Activated gamma-delta T cell (primary cell): ENCODE measurements at regions not wholly inside any gene's neighbourhood (a gene's known extent, or its start where the extent isn't known, plus 50 kb on each side); places are given as distances from the start of the nearest gene placed in this dataset.

Source experiments
- DNase-seq: peaks from one replicate; lab custom pipeline; 2025; lab: John Stamatoyannopoulos, UW

DNA sequence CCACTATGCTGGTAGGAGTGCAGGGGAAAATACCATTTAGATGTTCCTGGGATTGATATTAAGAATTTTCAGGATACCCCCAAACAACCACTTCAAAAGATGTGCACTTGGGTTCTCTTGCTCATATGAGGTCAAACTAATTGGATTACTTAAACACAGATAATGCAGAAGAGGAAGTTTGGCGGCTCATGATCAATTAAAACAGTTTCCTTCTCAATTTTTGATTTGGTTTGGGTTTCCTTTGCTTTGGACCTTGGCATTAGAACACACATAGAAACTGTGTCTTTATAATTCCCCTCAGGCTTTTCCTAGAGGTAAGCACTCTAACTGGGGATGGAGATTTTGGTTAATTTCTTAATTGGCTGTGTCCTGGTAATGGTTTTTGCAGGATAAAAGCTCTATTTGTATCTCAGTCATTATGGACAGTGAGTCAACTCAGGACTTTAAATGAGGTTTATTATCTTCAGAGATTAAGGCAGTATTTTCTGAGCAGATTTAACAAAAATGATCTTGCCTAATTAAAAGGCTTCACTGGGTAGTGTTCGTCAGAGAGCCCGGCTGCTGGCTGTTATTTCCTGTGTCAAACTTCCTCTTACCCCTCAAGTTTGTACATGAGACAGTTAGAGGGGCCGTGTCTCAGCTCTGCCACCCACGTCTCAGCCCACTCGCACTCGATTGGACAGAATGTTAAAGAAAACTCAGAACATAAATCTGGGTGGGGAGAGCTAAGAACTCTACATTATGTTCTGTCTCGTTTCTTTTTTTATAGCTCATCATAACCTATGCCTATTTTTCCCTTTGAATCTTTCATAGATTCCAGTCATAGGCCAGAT, 50.3 kb upstream of the PREP start:
- peak; percentile 18 for DNase-seq
